GM12865 (cell line): ENCODE measurements at regions not wholly inside any gene's neighbourhood (a gene's known extent, or its start where the extent isn't known, plus 50 kb on each side); places are given as distances from the start of the nearest gene placed in this dataset.

Source experiments
- DNase-seq: peaks from one replicate; pipeline ENCODE4 v3.0.0; 2010; ENCODE audit warnings: low read depth
- H3K4me3 ChIP-seq: 2 replicates; pipeline ENCODE4 v1.5.1; 2011; ENCODE audit warnings: mild to moderate bottlenecking, low read depth, low read length, control low read depth
- CTCF ChIP-seq: IDR thresholded peaks from 2 replicates; pipeline ENCODE4 v1.5.1; 2011; ENCODE audit warnings: low read length, control low read depth, low read depth, inconsistent platforms; ENCODE audit not compliant: insufficient read depth; ENCODE audit errors: missing control alignments

DNA sequence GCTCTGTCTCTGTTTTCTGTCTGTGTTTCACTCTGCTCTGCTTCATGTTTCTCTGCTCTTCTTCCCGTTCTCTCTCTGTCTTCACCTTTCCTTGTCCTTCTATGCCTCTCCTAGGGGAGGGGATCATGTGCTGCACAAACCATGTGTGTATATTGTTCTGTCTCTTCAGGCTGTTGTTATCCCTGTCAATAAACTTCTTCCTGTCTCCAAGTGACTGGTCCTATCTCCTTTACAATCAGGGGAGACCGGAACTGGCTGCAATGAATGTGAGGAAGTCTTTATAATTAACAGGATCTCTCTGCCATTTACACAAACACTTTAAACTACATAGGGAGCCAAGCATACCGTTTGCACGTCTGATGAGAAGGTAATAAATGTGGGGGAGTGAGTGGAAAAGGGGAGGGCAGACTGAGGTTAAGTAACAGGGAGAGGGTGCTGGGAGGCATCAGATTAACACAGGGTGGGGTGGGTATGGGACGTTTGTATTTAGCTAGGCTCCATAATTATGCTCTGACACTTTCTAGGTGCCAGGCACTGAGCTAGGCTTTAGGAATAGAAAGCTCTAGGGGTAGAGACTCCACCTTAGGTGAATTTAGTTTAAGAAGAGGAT, 626.1 kb downstream of the DHX35 start:
- TF ChIP-seq CTCF, result no peak
- H3K4me3 ChIP-seq, result no peak overlapping the region
- no peak for DNase-seq

- no peak for DNase-seq
- no peak for TF ChIP-seq CTCF
Observed at GRCh38 chr20:39581034-39581433, 618.9 kb downstream of the DHX35 start.

GRCh38 chr20:39576771-39577170, 614.6 kb downstream of the DHX35 start:
- TF ChIP-seq CTCF, result no peak
- DNase-seq, result no peak
- no peak overlapping the region for H3K4me3 ChIP-seq

More at GRCh38 chr20:39581034-39581433, 618.9 kb downstream of the DHX35 start:
- H3K4me3 ChIP-seq, result no peak overlapping the region

- no peak for TF ChIP-seq CTCF
- H3K4me3 ChIP-seq, result no peak overlapping the region
- DNase-seq, result no peak
Observed at GRCh38 chr20:39574061-39574460, 611.9 kb downstream of the DHX35 start.

DNA sequence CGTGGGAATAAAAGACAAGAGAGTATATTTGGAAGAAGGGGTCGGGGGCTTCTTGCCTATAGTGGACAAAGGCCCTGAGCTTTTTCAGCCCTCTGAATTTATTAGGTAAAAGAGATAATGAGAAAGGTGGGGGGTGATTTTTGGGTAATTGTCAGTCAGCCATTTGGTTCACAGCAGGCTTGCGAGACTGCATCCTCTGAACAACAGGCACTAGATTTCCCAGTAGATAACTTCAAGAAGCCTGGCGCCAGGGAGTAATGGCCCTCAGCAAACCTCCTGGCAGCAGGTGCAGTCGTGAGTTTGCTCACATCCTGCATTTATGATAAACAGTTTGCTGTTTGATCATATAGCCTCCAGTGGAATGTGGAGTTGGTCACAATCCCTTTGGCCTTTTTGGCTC, 609.0 kb downstream of the DHX35 start:
- H3K4me3 ChIP-seq, result no peak overlapping the region
- no peak for DNase-seq
- no peak for TF ChIP-seq CTCF

DNA sequence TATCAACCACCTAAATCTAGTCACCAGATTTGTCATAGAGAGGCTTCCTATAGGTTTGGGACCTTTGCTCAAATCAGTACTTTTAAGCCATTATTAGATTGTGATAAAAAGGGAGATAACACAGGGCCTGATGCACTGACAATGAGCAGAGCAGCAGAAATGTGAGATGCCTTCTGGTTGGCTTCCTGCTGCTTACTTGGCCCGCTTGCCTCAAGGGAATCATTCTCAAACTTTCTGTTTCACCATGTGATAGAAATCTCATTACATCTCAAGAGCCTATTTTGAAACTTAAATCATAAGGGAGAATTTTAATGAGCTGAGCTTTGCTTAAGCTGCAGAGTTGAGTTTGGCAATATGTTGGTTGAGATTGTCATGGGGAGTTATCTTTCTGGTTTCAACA, 606.0 kb downstream of the DHX35 start:
- no peak for TF ChIP-seq CTCF

GRCh38 chr20:39563349-39563748, 601.2 kb downstream of the DHX35 start:
- H3K4me3 ChIP-seq, result no peak overlapping the region
- peak; percentile 62 for DNase-seq
- TF ChIP-seq CTCF, result no peak

More for the DNA sequence above, 606.0 kb downstream of the DHX35 start:
- DNase-seq, result peak; percentile 33
- no peak overlapping the region for H3K4me3 ChIP-seq
